ENCODE measurements at regions not wholly inside any gene's neighbourhood (a gene's known extent, or its start where the extent isn't known, plus 50 kb on each side); places are given as distances from the start of the nearest gene placed in this dataset.

- TF ChIP-seq, protein P1, sequence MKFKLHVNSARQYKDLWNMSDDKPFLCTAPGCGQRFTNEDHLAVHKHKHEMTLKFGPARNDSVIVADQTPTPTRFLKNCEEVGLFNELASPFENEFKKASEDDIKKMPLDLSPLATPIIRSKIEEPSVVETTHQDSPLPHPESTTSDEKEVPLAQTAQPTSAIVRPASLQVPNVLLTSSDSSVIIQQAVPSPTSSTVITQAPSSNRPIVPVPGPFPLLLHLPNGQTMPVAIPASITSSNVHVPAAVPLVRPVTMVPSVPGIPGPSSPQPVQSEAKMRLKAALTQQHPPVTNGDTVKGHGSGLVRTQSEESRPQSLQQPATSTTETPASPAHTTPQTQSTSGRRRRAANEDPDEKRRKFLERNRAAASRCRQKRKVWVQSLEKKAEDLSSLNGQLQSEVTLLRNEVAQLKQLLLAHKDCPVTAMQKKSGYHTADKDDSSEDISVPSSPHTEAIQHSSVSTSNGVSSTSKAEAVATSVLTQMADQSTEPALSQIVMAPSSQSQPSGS (IDR thresholded peaks at IDR 0.05; ENCODE audit: low read length): no peak
- TF ChIP-seq ZNF274 (IDR thresholded peaks at IDR 0.05; ENCODE audit: borderline replicate concordance, extremely low read depth, low read length): no peak
- no peak for TF ChIP-seq BRCA1 (IDR thresholded peaks at IDR 0.05; ENCODE audit: low read depth, low read length)
- no peak for TF ChIP-seq CTBP2 (IDR thresholded peaks at IDR 0.05; ENCODE audit: borderline replicate concordance, insufficient read depth, insufficient read length, low read length)
- no peak for TF ChIP-seq SIRT6 (IDR thresholded peaks at IDR 0.05; ENCODE audit: low read length)
- TF ChIP-seq SUZ12 (IDR thresholded peaks at IDR 0.05; ENCODE audit: low read length): no peak
- TF ChIP-seq RBBP5 (IDR thresholded peaks at IDR 0.05; ENCODE audit: borderline replicate concordance, low read depth, low read length): no peak
Measured at GRCh38 chr2:117726747-117727146, 87.7 kb upstream of the DDX18 start (continued).
